NCI-H510A (cell line): ENCODE measurements at regions not wholly inside any gene's neighbourhood (a gene's known extent, or its start where the extent isn't known, plus 50 kb on each side); places are given as distances from the start of the nearest gene placed in this dataset.

Experiments
- DNase-seq: peaks from one replicate; lab custom pipeline; 2025; lab: John Stamatoyannopoulos, UW

- no peak for DNase-seq
Measured at GRCh38 chr22:25366876-25367466, 147.5 kb downstream of the CRYBB2 start.

- DNase-seq: no peak
Measured at GRCh38 chr22:25367756-25368155, 148.3 kb downstream of the CRYBB2 start.

GRCh38 chr22:25368271-25368670 is 148.8 kb downstream of the CRYBB2 start:
- DNase-seq: no peak

GRCh38 chr22:25369041-25369440 is 149.6 kb downstream of the CRYBB2 start:
- DNase-seq: no peak

GRCh38 chr22:25370322-25370721 is 150.9 kb downstream of the CRYBB2 start:
- no peak for DNase-seq

- no peak for DNase-seq
Measured at GRCh38 chr22:25372000-25372595, 152.7 kb downstream of the CRYBB2 start.

- no peak for DNase-seq
Measured at GRCh38 chr22:25373961-25374360, 154.5 kb downstream of the CRYBB2 start.

- DNase-seq: no peak
Measured at GRCh38 chr22:25374869-25375268, 155.4 kb downstream of the CRYBB2 start.

- no peak for DNase-seq
Measured at GRCh38 chr22:25375683-25376082, 156.2 kb downstream of the CRYBB2 start.

GRCh38 chr22:25377699-25378098 is 158.3 kb downstream of the CRYBB2 start:
- no peak for DNase-seq

- DNase-seq: no peak
Measured at GRCh38 chr22:25380122-25380747, 160.8 kb downstream of the CRYBB2 start.

GRCh38 chr22:25382762-25383161 is 163.3 kb downstream of the CRYBB2 start:
- DNase-seq: no peak

- DNase-seq: no peak
Measured at GRCh38 chr22:25383278-25383820, 163.9 kb downstream of the CRYBB2 start.

- no peak for DNase-seq
Measured at GRCh38 chr22:25383892-25384291, 164.5 kb downstream of the CRYBB2 start.

- DNase-seq: no peak
Measured at GRCh38 chr22:25386538-25386884, 167.1 kb downstream of the CRYBB2 start.

GRCh38 chr22:25388415-25388814 is 169.0 kb downstream of the CRYBB2 start:
- DNase-seq: no peak

GRCh38 chr22:25388866-25389540 is 169.6 kb downstream of the CRYBB2 start:
- no peak for DNase-seq

GRCh38 chr22:25389541-25389919 is 170.1 kb downstream of the CRYBB2 start:
- no peak for DNase-seq

GRCh38 chr22:25390297-25391240 is 171.1 kb downstream of the CRYBB2 start:
- DNase-seq: no peak

GRCh38 chr22:25392584-25392983 is 171.9 kb upstream of the GRK3 start:
- DNase-seq: no peak

GRCh38 chr22:25393121-25393805 is 171.2 kb upstream of the GRK3 start:
- DNase-seq: no peak
